ENCODE measurements at regions not wholly inside any gene's neighbourhood (a gene's known extent, or its start where the extent isn't known, plus 50 kb on each side); places are given as distances from the start of the nearest gene placed in this dataset.

DNA sequence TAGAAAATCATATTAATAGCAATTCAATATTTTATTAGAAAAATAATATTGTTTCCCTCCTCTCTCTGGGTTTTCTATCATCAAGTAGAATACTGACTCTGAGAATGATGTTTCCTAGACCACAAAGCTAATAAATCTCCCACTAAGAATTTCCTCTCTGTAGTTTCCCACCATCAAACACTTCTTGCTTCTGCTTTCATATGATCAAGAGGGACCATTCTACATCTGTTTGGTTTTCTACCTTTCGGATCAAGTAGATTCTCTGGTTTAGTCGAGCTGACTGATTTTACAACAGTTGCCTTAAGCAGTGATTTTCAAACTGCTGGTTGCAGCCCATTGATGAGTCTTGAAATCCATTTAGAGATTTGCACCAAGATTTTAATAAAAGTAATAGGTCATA is 240.2 kb upstream of the PTBP2 start:
- no peak overlapping the region for H3K4me3 ChIP-seq (ENCODE audit: low read depth, low read length)
- H3K9me3 ChIP-seq (ENCODE audit: control insufficient read depth, insufficient read depth, low read length): no peaks in the 10 kb centered on the region
- H3K9ac ChIP-seq (ENCODE audit: low read depth, low read length): no peak overlapping the region
- no peak overlapping the region for H3K27ac ChIP-seq (ENCODE audit: low read depth, low read length)
- H3K27me3 ChIP-seq (ENCODE audit: control insufficient read depth, insufficient read depth, low read length): peaks cover 68% of the 10 kb centered on the region
- H3K4me1 ChIP-seq (ENCODE audit: control insufficient read depth, insufficient read depth, low read length): peaks cover 12% of the 10 kb centered on the region
- H3K36me3 ChIP-seq (ENCODE audit: control insufficient read depth, insufficient read depth, low read length): no peaks in the 10 kb centered on the region

GRCh38 chr1:96482616-96483015 is 239.0 kb upstream of the PTBP2 start:
- H3K4me3 ChIP-seq (ENCODE audit: low read depth, low read length): peak overlapping the region; percentile 12; the same call in 1 of the 2 replicates
- H3K4me1 ChIP-seq (ENCODE audit: control insufficient read depth, insufficient read depth, low read length): peaks cover 20% of the 10 kb centered on the region
- no peaks in the 10 kb centered on the region for H3K9me3 ChIP-seq (ENCODE audit: control insufficient read depth, insufficient read depth, low read length)
- peak overlapping the region; percentile 66 for H3K27ac ChIP-seq (ENCODE audit: low read depth, low read length)
- H3K9ac ChIP-seq (ENCODE audit: low read depth, low read length): no peak overlapping the region
- peaks cover 56% of the 10 kb centered on the region for H3K27me3 ChIP-seq (ENCODE audit: control insufficient read depth, insufficient read depth, low read length)
- H3K36me3 ChIP-seq (ENCODE audit: control insufficient read depth, insufficient read depth, low read length): no peaks in the 10 kb centered on the region

DNA sequence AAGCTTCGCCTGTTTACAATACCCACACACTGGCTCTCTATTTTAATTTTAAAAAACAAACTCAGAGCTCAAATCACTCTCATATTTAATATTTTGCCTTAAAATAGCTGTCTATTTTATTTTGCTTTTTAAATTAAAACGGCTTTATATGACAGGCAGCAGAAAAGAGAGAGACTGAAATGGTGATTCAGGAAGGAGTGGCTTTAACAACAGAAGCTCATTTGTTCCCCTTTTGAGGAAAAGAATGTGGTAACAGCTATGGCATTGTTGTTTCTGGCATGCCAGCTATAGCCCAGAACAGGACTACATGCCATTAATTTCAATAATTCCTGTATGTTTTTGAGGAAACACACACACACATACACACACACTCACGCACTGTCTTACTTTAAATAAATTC is 234.2 kb upstream of the PTBP2 start:
- Histone ChIP-seq H3K4me1 (ENCODE audit: control insufficient read depth, insufficient read depth, low read length) (peaks cover 26% of the 10 kb centered on the region), H3K4me3 (ENCODE audit: low read depth, low read length) (no peak overlapping the region), H3K27me3 (ENCODE audit: control insufficient read depth, insufficient read depth, low read length) (peaks cover 14% of the 10 kb centered on the region), H3K27ac (ENCODE audit: low read depth, low read length) (no peak overlapping the region), H3K9me3 (ENCODE audit: control insufficient read depth, insufficient read depth, low read length) (no peaks in the 10 kb centered on the region), H3K36me3 (ENCODE audit: control insufficient read depth, insufficient read depth, low read length) (no peaks in the 10 kb centered on the region), H3K9ac (ENCODE audit: low read depth, low read length) (no peak overlapping the region)

DNA sequence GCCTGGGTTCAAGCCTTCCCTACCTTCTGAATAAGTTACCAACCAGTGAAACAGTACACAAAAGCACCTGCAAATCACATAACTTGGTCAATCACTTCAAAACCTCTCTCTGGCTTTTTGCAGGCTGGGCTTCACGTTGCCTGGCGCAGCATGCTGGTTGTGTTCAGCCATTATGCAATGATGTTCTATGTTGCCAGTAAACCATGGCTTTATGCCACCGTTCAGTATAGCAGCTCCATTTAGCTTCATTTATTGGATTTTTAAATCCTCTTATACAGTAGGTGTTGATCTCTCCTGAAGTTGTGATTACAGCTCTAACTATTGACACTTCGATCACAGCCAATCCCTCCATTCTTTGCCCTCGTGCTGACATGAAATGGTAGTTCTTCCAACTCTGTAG is 233.6 kb upstream of the PTBP2 start:
- H3K9me3 ChIP-seq (ENCODE audit: control insufficient read depth, insufficient read depth, low read length): no peaks in the 10 kb centered on the region
- H3K9ac ChIP-seq (ENCODE audit: low read depth, low read length): no peak overlapping the region
- H3K4me3 ChIP-seq (ENCODE audit: low read depth, low read length): no peak overlapping the region
- H3K4me1 ChIP-seq (ENCODE audit: control insufficient read depth, insufficient read depth, low read length): peaks cover 20% of the 10 kb centered on the region
- no peaks in the 10 kb centered on the region for H3K36me3 ChIP-seq (ENCODE audit: control insufficient read depth, insufficient read depth, low read length)
- H3K27me3 ChIP-seq (ENCODE audit: control insufficient read depth, insufficient read depth, low read length): peaks cover 13% of the 10 kb centered on the region
- H3K27ac ChIP-seq (ENCODE audit: low read depth, low read length): no peak overlapping the region

DNA sequence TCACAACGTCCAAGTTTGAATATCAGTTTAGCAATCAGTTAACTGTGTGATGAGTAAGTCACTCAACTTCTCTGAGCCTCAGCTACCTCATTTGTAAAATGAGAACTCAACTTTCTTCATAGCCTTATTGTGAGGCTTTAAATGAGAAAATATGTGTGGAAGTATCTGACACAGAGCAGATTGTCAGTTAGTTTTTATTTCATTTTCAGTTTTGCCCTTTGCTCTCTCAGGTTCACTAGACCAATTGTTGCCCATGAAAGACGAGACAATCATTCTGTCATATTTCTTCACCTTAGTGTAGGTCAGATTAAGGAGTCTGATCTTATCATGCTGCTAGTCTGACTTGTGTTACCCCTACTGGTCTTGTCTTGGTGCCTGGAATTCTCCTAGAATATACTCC is 232.8 kb upstream of the PTBP2 start:
- peaks cover 9% of the 10 kb centered on the region for H3K27me3 ChIP-seq (ENCODE audit: control insufficient read depth, insufficient read depth, low read length)
- no peaks in the 10 kb centered on the region for H3K9me3 ChIP-seq (ENCODE audit: control insufficient read depth, insufficient read depth, low read length)
- H3K4me1 ChIP-seq (ENCODE audit: control insufficient read depth, insufficient read depth, low read length): peaks cover 20% of the 10 kb centered on the region
- H3K4me3 ChIP-seq (ENCODE audit: low read depth, low read length): no peak overlapping the region
- no peak overlapping the region for H3K9ac ChIP-seq (ENCODE audit: low read depth, low read length)
- no peak overlapping the region for H3K27ac ChIP-seq (ENCODE audit: low read depth, low read length)
- H3K36me3 ChIP-seq (ENCODE audit: control insufficient read depth, insufficient read depth, low read length): no peaks in the 10 kb centered on the region

DNA sequence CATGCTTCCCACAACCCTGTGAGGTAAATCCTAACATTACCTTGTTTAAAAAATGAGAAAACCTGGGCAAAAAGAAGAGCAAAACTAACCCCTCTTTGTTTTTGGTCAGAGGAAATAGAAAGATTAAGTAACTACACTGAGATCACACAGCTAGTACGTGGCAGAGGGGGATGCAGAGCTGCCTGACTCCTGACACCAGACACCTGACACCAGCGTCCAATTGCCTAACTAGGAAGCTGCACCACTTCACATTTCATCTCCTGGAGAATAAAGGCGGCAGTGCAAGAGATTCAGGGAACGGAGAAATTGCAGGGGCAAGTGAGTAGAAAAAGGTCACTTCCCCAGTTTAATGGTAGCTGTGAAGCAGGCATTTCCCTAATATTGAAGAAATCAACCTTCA is 229.3 kb upstream of the PTBP2 start:
- Histone ChIP-seq H3K4me1 (ENCODE audit: control insufficient read depth, insufficient read depth, low read length) (peaks cover 17% of the 10 kb centered on the region), H3K36me3 (ENCODE audit: control insufficient read depth, insufficient read depth, low read length) (no peaks in the 10 kb centered on the region), H3K9ac (ENCODE audit: low read depth, low read length) (no peak overlapping the region), H3K27ac (ENCODE audit: low read depth, low read length) (no peak overlapping the region), H3K4me3 (ENCODE audit: low read depth, low read length) (no peak overlapping the region), H3K9me3 (ENCODE audit: control insufficient read depth, insufficient read depth, low read length) (no peaks in the 10 kb centered on the region), H3K27me3 (ENCODE audit: control insufficient read depth, insufficient read depth, low read length) (no peaks in the 10 kb centered on the region)

DNA sequence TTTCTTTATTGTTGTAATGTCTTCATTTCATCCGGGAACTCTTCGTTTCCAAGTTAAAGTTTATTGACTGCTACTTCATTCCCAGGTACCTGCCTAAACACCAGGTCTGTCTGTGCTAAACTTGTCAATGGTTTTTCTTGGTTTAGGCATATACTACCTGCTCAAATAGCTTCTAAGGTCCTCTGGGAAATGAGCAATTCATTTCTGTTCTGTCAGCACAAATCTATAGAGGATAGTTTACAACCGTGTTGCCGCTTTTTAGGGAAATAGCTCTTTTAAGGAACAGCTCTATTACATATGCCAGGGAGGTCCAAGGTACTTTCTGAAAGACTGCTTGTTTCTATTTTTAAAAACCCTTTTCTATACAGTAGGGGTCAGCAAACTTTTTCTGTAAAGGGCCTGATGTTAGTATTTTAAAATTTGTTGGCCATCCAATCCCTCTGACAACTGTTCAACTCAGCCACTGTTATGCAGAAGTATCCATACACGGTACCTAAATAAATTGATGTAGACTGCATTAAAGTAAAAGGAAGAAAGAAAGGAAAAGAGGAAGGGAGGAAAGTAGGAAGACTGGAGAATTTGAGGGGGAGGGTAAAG is 222.7 kb upstream of the PTBP2 start:
- Histone ChIP-seq H3K4me3 (ENCODE audit: low read depth, low read length) (no peak overlapping the region), H3K9ac (ENCODE audit: low read depth, low read length) (no peak overlapping the region), H3K27ac (ENCODE audit: low read depth, low read length) (no peak overlapping the region), H3K9me3 (ENCODE audit: control insufficient read depth, insufficient read depth, low read length) (no peaks in the 10 kb centered on the region), H3K27me3 (ENCODE audit: control insufficient read depth, insufficient read depth, low read length) (no peaks in the 10 kb centered on the region), H3K4me1 (ENCODE audit: control insufficient read depth, insufficient read depth, low read length) (peaks cover 4% of the 10 kb centered on the region), H3K36me3 (ENCODE audit: control insufficient read depth, insufficient read depth, low read length) (no peaks in the 10 kb centered on the region)

- Histone ChIP-seq H3K4me1 (ENCODE audit: control insufficient read depth, insufficient read depth, low read length) (peaks cover 16% of the 10 kb centered on the region), H3K27ac (ENCODE audit: low read depth, low read length) (no peak overlapping the region), H3K9ac (ENCODE audit: low read depth, low read length) (no peak overlapping the region)
Observed at GRCh38 chr1:96508233-96508632, 213.4 kb upstream of the PTBP2 start.

DNA sequence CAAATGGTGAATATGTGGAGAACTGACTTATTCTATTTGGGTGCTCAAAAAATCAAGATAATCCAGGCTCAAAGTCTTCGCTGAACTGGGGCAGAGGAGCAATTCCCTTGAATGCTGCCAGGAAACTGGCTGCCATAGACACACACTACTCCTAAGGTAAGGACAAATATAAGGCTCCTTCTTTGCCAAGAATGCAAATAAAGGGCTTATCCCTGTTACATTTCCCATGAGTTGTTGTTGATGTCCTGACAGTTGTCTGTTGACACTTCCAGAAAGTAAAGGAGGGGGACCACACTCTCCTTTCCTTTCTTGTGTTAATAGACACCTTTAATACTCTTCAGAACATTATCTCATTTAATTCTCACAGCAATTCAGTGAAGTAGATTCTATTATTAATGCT is 212.2 kb upstream of the PTBP2 start:
- H3K4me3 ChIP-seq (ENCODE audit: low read depth, low read length): no peak overlapping the region
- no peaks in the 10 kb centered on the region for H3K36me3 ChIP-seq (ENCODE audit: control insufficient read depth, insufficient read depth, low read length)
- no peak overlapping the region for H3K9ac ChIP-seq (ENCODE audit: low read depth, low read length)
- no peak overlapping the region for H3K27ac ChIP-seq (ENCODE audit: low read depth, low read length)
- no peaks in the 10 kb centered on the region for H3K9me3 ChIP-seq (ENCODE audit: control insufficient read depth, insufficient read depth, low read length)
- H3K27me3 ChIP-seq (ENCODE audit: control insufficient read depth, insufficient read depth, low read length): no peaks in the 10 kb centered on the region
- peaks cover 23% of the 10 kb centered on the region for H3K4me1 ChIP-seq (ENCODE audit: control insufficient read depth, insufficient read depth, low read length)

More at GRCh38 chr1:96508233-96508632, 213.4 kb upstream of the PTBP2 start:
- Histone ChIP-seq H3K4me3 (ENCODE audit: low read depth, low read length) (no peak overlapping the region), H3K9me3 (ENCODE audit: control insufficient read depth, insufficient read depth, low read length) (no peaks in the 10 kb centered on the region), H3K27me3 (ENCODE audit: control insufficient read depth, insufficient read depth, low read length) (no peaks in the 10 kb centered on the region), H3K36me3 (ENCODE audit: control insufficient read depth, insufficient read depth, low read length) (no peaks in the 10 kb centered on the region)

GRCh38 chr1:96509951-96510350 is 211.6 kb upstream of the PTBP2 start:
- no peak overlapping the region for H3K4me3 ChIP-seq (ENCODE audit: low read depth, low read length)
- H3K4me1 ChIP-seq (ENCODE audit: control insufficient read depth, insufficient read depth, low read length): peaks cover 24% of the 10 kb centered on the region
- no peaks in the 10 kb centered on the region for H3K9me3 ChIP-seq (ENCODE audit: control insufficient read depth, insufficient read depth, low read length)
- no peak overlapping the region for H3K27ac ChIP-seq (ENCODE audit: low read depth, low read length)
- no peaks in the 10 kb centered on the region for H3K27me3 ChIP-seq (ENCODE audit: control insufficient read depth, insufficient read depth, low read length)
- H3K9ac ChIP-seq (ENCODE audit: low read depth, low read length): no peak overlapping the region
- no peaks in the 10 kb centered on the region for H3K36me3 ChIP-seq (ENCODE audit: control insufficient read depth, insufficient read depth, low read length)

GRCh38 chr1:96510391-96510790 is 211.2 kb upstream of the PTBP2 start:
- Histone ChIP-seq H3K36me3 (ENCODE audit: control insufficient read depth, insufficient read depth, low read length) (no peaks in the 10 kb centered on the region), H3K4me3 (ENCODE audit: low read depth, low read length) (no peak overlapping the region), H3K27me3 (ENCODE audit: control insufficient read depth, insufficient read depth, low read length) (no peaks in the 10 kb centered on the region), H3K9ac (ENCODE audit: low read depth, low read length) (no peak overlapping the region), H3K9me3 (ENCODE audit: control insufficient read depth, insufficient read depth, low read length) (no peaks in the 10 kb centered on the region), H3K27ac (ENCODE audit: low read depth, low read length) (no peak overlapping the region), H3K4me1 (ENCODE audit: control insufficient read depth, insufficient read depth, low read length) (peaks cover 24% of the 10 kb centered on the region)

GRCh38 chr1:96510911-96511310 is 210.7 kb upstream of the PTBP2 start:
- Histone ChIP-seq H3K36me3 (ENCODE audit: control insufficient read depth, insufficient read depth, low read length) (no peaks in the 10 kb centered on the region), H3K4me1 (ENCODE audit: control insufficient read depth, insufficient read depth, low read length) (peaks cover 24% of the 10 kb centered on the region), H3K9ac (ENCODE audit: low read depth, low read length) (no peak overlapping the region), H3K27me3 (ENCODE audit: control insufficient read depth, insufficient read depth, low read length) (no peaks in the 10 kb centered on the region), H3K27ac (ENCODE audit: low read depth, low read length) (no peak overlapping the region), H3K4me3 (ENCODE audit: low read depth, low read length) (no peak overlapping the region), H3K9me3 (ENCODE audit: control insufficient read depth, insufficient read depth, low read length) (no peaks in the 10 kb centered on the region)

Measured in HUES48 (cell line).